ENCODE measurements at regions not wholly inside any gene's neighbourhood (a gene's known extent, or its start where the extent isn't known, plus 50 kb on each side); places are given as distances from the start of the nearest gene placed in this dataset.

DNA sequence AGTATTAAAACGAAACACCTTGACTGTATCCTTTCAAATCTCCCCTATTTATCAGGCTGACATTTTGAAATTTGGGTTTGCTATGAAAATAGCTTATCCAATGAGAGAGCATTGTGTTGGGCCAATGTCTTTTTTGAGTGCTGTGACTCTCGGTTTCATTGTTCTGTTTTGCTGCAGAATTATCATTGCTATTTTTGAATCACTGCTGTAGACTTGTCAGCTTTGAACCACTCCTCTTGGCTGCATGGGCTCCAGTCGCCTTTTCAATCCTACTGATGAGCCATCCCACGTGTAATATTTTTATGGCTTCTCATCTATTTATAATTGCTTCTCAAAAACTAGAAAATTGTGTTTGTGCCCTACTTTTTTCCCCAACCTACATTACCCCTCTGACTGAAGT lies 322.8 kb downstream of the LNPK start:
- TF ChIP-seq, protein P1, sequence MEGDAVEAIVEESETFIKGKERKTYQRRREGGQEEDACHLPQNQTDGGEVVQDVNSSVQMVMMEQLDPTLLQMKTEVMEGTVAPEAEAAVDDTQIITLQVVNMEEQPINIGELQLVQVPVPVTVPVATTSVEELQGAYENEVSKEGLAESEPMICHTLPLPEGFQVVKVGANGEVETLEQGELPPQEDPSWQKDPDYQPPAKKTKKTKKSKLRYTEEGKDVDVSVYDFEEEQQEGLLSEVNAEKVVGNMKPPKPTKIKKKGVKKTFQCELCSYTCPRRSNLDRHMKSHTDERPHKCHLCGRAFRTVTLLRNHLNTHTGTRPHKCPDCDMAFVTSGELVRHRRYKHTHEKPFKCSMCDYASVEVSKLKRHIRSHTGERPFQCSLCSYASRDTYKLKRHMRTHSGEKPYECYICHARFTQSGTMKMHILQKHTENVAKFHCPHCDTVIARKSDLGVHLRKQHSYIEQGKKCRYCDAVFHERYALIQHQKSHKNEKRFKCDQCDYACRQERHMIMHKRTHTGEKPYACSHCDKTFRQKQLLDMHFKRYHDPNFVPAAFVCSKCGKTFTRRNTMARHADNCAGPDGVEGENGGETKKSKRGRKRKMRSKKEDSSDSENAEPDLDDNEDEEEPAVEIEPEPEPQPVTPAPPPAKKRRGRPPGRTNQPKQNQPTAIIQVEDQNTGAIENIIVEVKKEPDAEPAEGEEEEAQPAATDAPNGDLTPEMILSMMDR (conservative IDR thresholded peaks at IDR 0.05; ENCODE audit: low read depth, low read length): no peak
- no peak for TF ChIP-seq EZH2 (IDR thresholded peaks at IDR 0.05; ENCODE audit: borderline replicate concordance, low read depth, low read length, poor library complexity, severe bottlenecking)

Data from A673 (cell line).